CD8-positive, alpha-beta memory T cell (primary cell): ENCODE measurements at regions not wholly inside any gene's neighbourhood (a gene's known extent, or its start where the extent isn't known, plus 50 kb on each side); places are given as distances from the start of the nearest gene placed in this dataset.

ENCODE experiments used
- CTCF ChIA-PET: fragments of 350-600 bp; sonication (Branson Sonifier 250); formaldehyde crosslinking; loops from one replicate; lab custom pipeline; 2021; ENCODE audit warnings: antibody characterized with exemption; lab: Charles Lee
- POLR2A ChIA-PET: fragments of 350-600 bp; sonication (Branson Sonifier 250); formaldehyde crosslinking; loops from one replicate; lab custom pipeline; 2021; ENCODE audit warnings: antibody characterized with exemption; lab: Charles Lee
- DNase-seq, 5 donors: peaks; one replicate each; pipeline versions ENCODE4 v3.0.0 to v3.0.0-alpha.2; 2020 to 2022; ENCODE audit warnings: mixed read lengths in 1 of 5
- H3K27ac ChIP-seq: one replicate; pipeline ENCODE4 v1.7.0; 2013; ENCODE audit warnings: low read depth, mild to moderate bottlenecking, low read length, moderate library complexity
- H3K27me3 ChIP-seq: 2 replicates; pipeline ENCODE4 v1.7.0; 2013; ENCODE audit warnings: low read length, mild to moderate bottlenecking; ENCODE audit not compliant: insufficient read depth, poor library complexity, severe bottlenecking
- H3K36me3 ChIP-seq: 2 replicates; pipeline ENCODE4 v1.7.0; 2013; ENCODE audit warnings: mild to moderate bottlenecking, low read length, moderate library complexity; ENCODE audit not compliant: insufficient read depth
- H3K4me1 ChIP-seq: 2 replicates; pipeline ENCODE4 v1.7.0; 2013; ENCODE audit warnings: mild to moderate bottlenecking, low read length, moderate library complexity; ENCODE audit not compliant: insufficient read depth
- H3K4me3 ChIP-seq: 2 replicates; pipeline ENCODE4 v1.7.0; 2013; ENCODE audit warnings: mild to moderate bottlenecking, low read length
- H3K9me3 ChIP-seq: 2 replicates; pipeline ENCODE4 v1.7.0; 2013; ENCODE audit warnings: mild to moderate bottlenecking, low read length
- H3K27ac Mint-ChIP-seq, 8 donors: one replicate each; pipeline ENCODE4 v1.8.0; 2020 to 2021; ENCODE audit warnings: mixed read lengths in 8 of 8, mild to moderate bottlenecking in 6 of 8, inconsistent platforms in 3 of 8, moderate library complexity in 3 of 8
- H3K27me3 Mint-ChIP-seq, 2 donors: one replicate each; pipeline ENCODE4 v1.8.0; 2020 to 2021; ENCODE audit warnings: mixed read lengths in 2 of 2, mild to moderate bottlenecking in 1 of 2, moderate library complexity in 1 of 2
- H3K36me3 Mint-ChIP-seq, 3 donors: one replicate each; pipeline ENCODE4 v1.8.0; 2020 to 2021; ENCODE audit warnings: mixed read lengths in 3 of 3, inconsistent platforms in 1 of 3, mild to moderate bottlenecking in 1 of 3
- H3K4me1 Mint-ChIP-seq, 3 donors: one replicate each; pipeline ENCODE4 v1.8.0; 2020 to 2021; ENCODE audit warnings: mixed read lengths in 3 of 3, inconsistent platforms in 1 of 3, mild to moderate bottlenecking in 1 of 3
- H3K4me3 Mint-ChIP-seq, 7 donors: one replicate each; pipeline ENCODE4 v1.8.0; 2020 to 2021; ENCODE audit warnings: mixed read lengths in 7 of 7, mild to moderate bottlenecking in 6 of 7, moderate library complexity in 4 of 7, inconsistent platforms in 2 of 7
- H3K9me3 Mint-ChIP-seq, 5 donors: one replicate each; pipeline ENCODE4 v1.8.0; 2020 to 2022; ENCODE audit warnings: mixed read lengths in 5 of 5, mild to moderate bottlenecking in 3 of 5, moderate library complexity in 2 of 5, inconsistent platforms in 1 of 5

- POLR2A ChIA-PET = no interaction called here
- no peak overlapping the region for H3K27ac ChIP-seq
- CTCF ChIA-PET = no interaction called here
Observed at GRCh38 chr2:183242937-183243336, 118.7 kb downstream of the NUP35 start.

GRCh38 chr2:183243758-183244157, 119.5 kb downstream of the NUP35 start:
- H3K9me3 Mint-ChIP-seq = no peaks in the 10 kb centered on the region
- ChIA-PET POLR2A (no interaction called here), CTCF (no interaction called here)

More at GRCh38 chr2:183242937-183243336, 118.7 kb downstream of the NUP35 start:
- H3K27me3 Mint-ChIP-seq = no peaks in the 10 kb centered on the region
- H3K4me3 ChIP-seq = no peak overlapping the region
- H3K4me3 Mint-ChIP-seq = no peak overlapping the region
- peaks cover 0 to 2% (median 0%) of the 10 kb centered on the region in 3 donors for H3K36me3 Mint-ChIP-seq
- no peak overlapping the region for H3K27ac Mint-ChIP-seq
- no peaks in the 10 kb centered on the region for H3K4me1 Mint-ChIP-seq
- H3K27me3 ChIP-seq = no peaks in the 10 kb centered on the region
- H3K36me3 ChIP-seq = no peaks in the 10 kb centered on the region
- DNase-seq = no peak
- no peaks in the 10 kb centered on the region for H3K4me1 ChIP-seq
- H3K9me3 ChIP-seq = no peaks in the 10 kb centered on the region
- no peaks in the 10 kb centered on the region for H3K9me3 Mint-ChIP-seq

GRCh38 chr2:183244300-183244844, 120.1 kb downstream of the NUP35 start:
- Mint-ChIP-seq H3K27ac (no peak overlapping the region), H3K9me3 (no peaks in the 10 kb centered on the region), H3K27me3 (no peaks in the 10 kb centered on the region), H3K4me3 (no peak overlapping the region), H3K36me3 (no peaks in the 10 kb centered on the region), H3K4me1 (no peaks in the 10 kb centered on the region)
- Histone ChIP-seq H3K9me3 (no peaks in the 10 kb centered on the region), H3K27me3 (no peaks in the 10 kb centered on the region), H3K36me3 (no peaks in the 10 kb centered on the region), H3K4me1 (no peaks in the 10 kb centered on the region), H3K27ac (no peak overlapping the region), H3K4me3 (no peak overlapping the region)
- DNase-seq = no peak
- CTCF ChIA-PET = no interaction called here
- POLR2A ChIA-PET = no interaction called here

More at GRCh38 chr2:183243758-183244157, 119.5 kb downstream of the NUP35 start:
- H3K27me3 ChIP-seq = no peaks in the 10 kb centered on the region
- H3K4me3 ChIP-seq = no peak overlapping the region
- Mint-ChIP-seq H3K36me3 (no peaks in the 10 kb centered on the region), H3K4me1 (no peaks in the 10 kb centered on the region), H3K27ac (no peak overlapping the region), H3K27me3 (no peaks in the 10 kb centered on the region), H3K4me3 (no peak overlapping the region)
- H3K9me3 ChIP-seq = no peaks in the 10 kb centered on the region
- no peak overlapping the region for H3K27ac ChIP-seq
- H3K4me1 ChIP-seq = no peaks in the 10 kb centered on the region
- H3K36me3 ChIP-seq = no peaks in the 10 kb centered on the region
- no peak for DNase-seq

GRCh38 chr2:183248866-183249567, 124.8 kb downstream of the NUP35 start:
- no peaks in the 10 kb centered on the region for H3K4me1 Mint-ChIP-seq

GRCh38 chr2:183250061-183250460, 125.8 kb downstream of the NUP35 start:
- H3K27ac Mint-ChIP-seq = no peak overlapping the region
- H3K27ac ChIP-seq = no peak overlapping the region
- DNase-seq = no peak
- ChIA-PET POLR2A (no interaction called here), CTCF (no interaction called here)
- H3K4me1 Mint-ChIP-seq = no peaks in the 10 kb centered on the region
- H3K4me1 ChIP-seq = no peaks in the 10 kb centered on the region
- no peak overlapping the region for H3K4me3 Mint-ChIP-seq
- no peak overlapping the region for H3K4me3 ChIP-seq
- no peaks in the 10 kb centered on the region for H3K27me3 ChIP-seq
- H3K36me3 ChIP-seq = no peaks in the 10 kb centered on the region
- no peaks in the 10 kb centered on the region for H3K9me3 ChIP-seq
- no peaks in the 10 kb centered on the region for H3K27me3 Mint-ChIP-seq
- H3K9me3 Mint-ChIP-seq = no peaks in the 10 kb centered on the region
- no peaks in the 10 kb centered on the region for H3K36me3 Mint-ChIP-seq

More at GRCh38 chr2:183248866-183249567, 124.8 kb downstream of the NUP35 start:
- H3K4me3 Mint-ChIP-seq = no peak overlapping the region
- Histone ChIP-seq H3K9me3 (no peaks in the 10 kb centered on the region), H3K36me3 (no peaks in the 10 kb centered on the region), H3K4me1 (no peaks in the 10 kb centered on the region), H3K4me3 (no peak overlapping the region), H3K27me3 (no peaks in the 10 kb centered on the region), H3K27ac (no peak overlapping the region)
- no peak for DNase-seq
- no peak overlapping the region for H3K27ac Mint-ChIP-seq
- H3K27me3 Mint-ChIP-seq = no peaks in the 10 kb centered on the region
- no peaks in the 10 kb centered on the region for H3K9me3 Mint-ChIP-seq
- POLR2A ChIA-PET = no interaction called here
- no peaks in the 10 kb centered on the region for H3K36me3 Mint-ChIP-seq
- CTCF ChIA-PET = no interaction called here

GRCh38 chr2:183250472-183250871, 126.2 kb downstream of the NUP35 start:
- Mint-ChIP-seq H3K9me3 (no peaks in the 10 kb centered on the region), H3K4me1 (no peaks in the 10 kb centered on the region), H3K27ac (no peak overlapping the region), H3K36me3 (no peaks in the 10 kb centered on the region), H3K4me3 (no peak overlapping the region), H3K27me3 (no peaks in the 10 kb centered on the region)
- CTCF ChIA-PET = no interaction called here
- POLR2A ChIA-PET = no interaction called here
- H3K36me3 ChIP-seq = no peaks in the 10 kb centered on the region
- H3K4me1 ChIP-seq = no peaks in the 10 kb centered on the region
- H3K4me3 ChIP-seq = no peak overlapping the region
- no peak for DNase-seq
- H3K27ac ChIP-seq = no peak overlapping the region
- no peaks in the 10 kb centered on the region for H3K9me3 ChIP-seq
- no peaks in the 10 kb centered on the region for H3K27me3 ChIP-seq

- no peak overlapping the region for H3K27ac Mint-ChIP-seq
- CTCF ChIA-PET = no interaction called here
- H3K4me3 Mint-ChIP-seq = no peak overlapping the region
Observed at GRCh38 chr2:183253441-183254130, 129.3 kb downstream of the NUP35 start.

GRCh38 chr2:183255411-183255810, 131.2 kb downstream of the NUP35 start:
- H3K4me1 ChIP-seq = no peaks in the 10 kb centered on the region
- Mint-ChIP-seq H3K27me3 (peaks cover 0 to 1% of the 10 kb centered on the region in 2 donors), H3K9me3 (peaks cover 0 to 1% (median 0%) of the 10 kb centered on the region in 5 donors), H3K27ac (no peak overlapping the region), H3K36me3 (no peaks in the 10 kb centered on the region), H3K4me3 (no peak overlapping the region), H3K4me1 (no peaks in the 10 kb centered on the region)
- CTCF ChIA-PET = no interaction called here
- H3K36me3 ChIP-seq = no peaks in the 10 kb centered on the region
- no peak overlapping the region for H3K4me3 ChIP-seq
- H3K27ac ChIP-seq = no peak overlapping the region
- DNase-seq = no peak
- H3K9me3 ChIP-seq = no peaks in the 10 kb centered on the region
- POLR2A ChIA-PET = no interaction called here
- H3K27me3 ChIP-seq = no peaks in the 10 kb centered on the region

More at GRCh38 chr2:183253441-183254130, 129.3 kb downstream of the NUP35 start:
- no peak overlapping the region for H3K27ac ChIP-seq
- no peaks in the 10 kb centered on the region for H3K9me3 Mint-ChIP-seq
- no peaks in the 10 kb centered on the region for H3K36me3 ChIP-seq
- no peaks in the 10 kb centered on the region for H3K9me3 ChIP-seq
- no peaks in the 10 kb centered on the region for H3K4me1 ChIP-seq
- no peaks in the 10 kb centered on the region for H3K36me3 Mint-ChIP-seq
- H3K27me3 Mint-ChIP-seq = peaks cover 0 to 1% of the 10 kb centered on the region in 2 donors
- no peak overlapping the region for H3K4me3 ChIP-seq
- POLR2A ChIA-PET = no interaction called here
- DNase-seq = no peak
- H3K4me1 Mint-ChIP-seq = no peaks in the 10 kb centered on the region
- no peaks in the 10 kb centered on the region for H3K27me3 ChIP-seq
